AML-193 (cell line): ENCODE measurements at regions not wholly inside any gene's neighbourhood (a gene's known extent, or its start where the extent isn't known, plus 50 kb on each side); places are given as distances from the start of the nearest gene placed in this dataset.
"Not testable (repeated sequence)": the region's sequence is repeated elsewhere in the genome, so short reads cannot be mapped to it uniquely, and the experiment has no call there.

ENCODE experiments used
- DNase-seq, 2 experiments: peaks; one replicate each; lab custom pipeline; 2025; lab: John Stamatoyannopoulos, UW

GRCh38 chr1:214861615-214862014 lies 220.9 kb upstream of the KCNK2 start:
- no peak for DNase-seq

GRCh38 chr1:214862421-214862820 lies 220.1 kb upstream of the KCNK2 start:
- DNase-seq: no peak

DNA sequence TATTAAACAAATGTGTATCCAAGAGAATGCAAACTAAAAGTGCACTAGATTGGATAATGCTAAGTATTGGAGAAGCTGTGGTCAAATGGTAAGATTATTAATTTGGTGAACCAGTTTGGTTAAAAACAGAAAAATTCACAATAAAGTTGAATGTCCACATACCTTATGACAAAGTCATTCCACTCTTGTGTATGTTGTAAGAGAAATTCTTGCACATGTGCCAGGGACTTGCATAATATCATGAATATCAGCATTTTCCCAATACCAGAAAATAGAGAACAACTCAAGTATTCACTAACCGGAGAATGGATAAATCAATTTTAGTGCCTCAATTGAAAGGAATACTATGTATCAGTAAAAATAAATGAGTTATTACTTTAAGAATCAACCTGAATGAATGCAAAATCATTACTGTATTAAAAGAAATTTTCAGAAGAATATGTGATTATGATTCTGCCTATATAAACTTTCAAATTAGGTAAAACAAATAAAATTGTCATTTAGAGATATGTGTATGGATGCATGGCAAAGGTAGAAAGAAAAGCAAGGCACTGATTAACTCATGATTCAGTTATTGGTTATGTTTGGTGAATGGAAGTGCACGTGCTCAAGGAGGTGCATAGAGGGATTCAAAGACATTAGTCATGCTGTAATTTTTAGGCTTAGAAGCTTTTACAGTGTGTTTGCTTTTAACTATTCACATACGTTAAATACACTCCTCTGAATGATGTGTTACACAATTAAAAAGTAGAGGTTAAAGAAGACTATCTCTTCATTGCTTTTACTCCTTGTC lies 217.4 kb upstream of the KCNK2 start:
- DNase-seq: no peak

GRCh38 chr1:214870426-214870825 lies 212.1 kb upstream of the KCNK2 start:
- not testable (repeated sequence) for DNase-seq

DNA sequence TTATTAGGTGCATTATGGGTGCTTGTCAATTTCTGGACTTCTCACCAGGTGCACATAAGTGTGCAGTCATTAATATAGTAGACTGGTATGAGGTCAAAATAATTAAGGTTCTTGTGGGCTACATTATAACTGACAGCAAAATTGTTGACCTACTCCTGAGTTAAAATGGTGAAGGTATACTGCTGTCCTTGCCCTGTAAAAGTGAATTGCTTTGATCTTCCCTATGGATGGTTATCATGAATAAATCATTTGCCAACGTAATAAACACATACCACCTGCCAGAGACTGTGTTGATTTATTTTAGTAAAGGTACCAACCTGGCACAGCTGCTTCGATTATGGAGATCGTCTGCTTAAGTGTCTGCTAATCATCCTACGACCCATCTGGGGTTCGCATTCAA lies 201.6 kb upstream of the KCNK2 start:
- no peak for DNase-seq

- no peak for DNase-seq
Measured at GRCh38 chr1:214882616-214883015, 199.9 kb upstream of the KCNK2 start.

DNA sequence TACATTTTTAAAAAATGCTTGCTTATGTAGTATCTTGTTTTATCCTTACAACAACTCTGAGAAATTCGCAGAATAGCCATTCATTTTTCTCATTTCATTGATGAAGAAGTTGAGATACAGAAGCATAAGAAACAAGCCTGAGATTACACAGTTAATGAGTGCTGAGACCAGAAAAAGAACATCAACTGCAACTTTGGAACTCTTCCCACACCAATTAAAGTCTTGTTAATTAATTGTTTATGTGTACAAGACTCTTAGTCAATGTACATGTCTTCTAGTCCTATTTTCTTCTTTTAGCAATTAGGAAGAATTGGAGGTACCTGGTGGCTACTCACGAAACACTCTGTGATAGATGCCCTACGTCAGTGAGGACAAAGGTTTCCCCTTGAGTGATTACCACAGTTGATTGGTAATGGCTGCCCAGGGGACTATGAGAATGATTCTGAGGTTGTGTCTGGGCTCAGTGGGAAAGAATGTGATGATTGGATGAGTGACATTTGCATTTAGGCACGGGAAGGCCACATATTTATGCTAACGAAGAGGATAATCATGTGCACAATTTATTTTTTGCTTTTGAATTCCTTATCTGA lies 187.4 kb upstream of the KCNK2 start:
- DNase-seq: no peak

DNA sequence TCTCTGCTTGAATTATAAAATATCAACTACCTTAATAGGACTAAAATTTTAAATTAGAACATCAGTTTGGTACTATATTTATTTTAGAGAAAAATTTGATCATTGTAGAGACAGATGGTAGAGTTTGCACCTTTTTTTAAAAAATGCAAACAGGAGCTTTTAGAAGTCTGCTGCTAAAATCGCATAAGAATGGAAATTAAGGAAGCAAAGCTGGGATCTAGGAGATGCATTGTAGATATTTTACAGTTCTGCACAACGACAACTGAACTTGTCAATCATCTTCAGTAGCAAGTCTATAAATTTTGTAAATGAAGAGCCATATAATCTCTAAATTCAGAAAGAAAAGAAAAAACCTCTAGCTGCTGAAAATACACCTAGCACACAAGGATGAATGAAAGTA lies 185.6 kb upstream of the KCNK2 start:
- DNase-seq: no peak

GRCh38 chr1:214897581-214897980 lies 185.0 kb upstream of the KCNK2 start:
- no peak for DNase-seq

- DNase-seq: no peak
Measured at GRCh38 chr1:214898161-214898560, 184.4 kb upstream of the KCNK2 start.

GRCh38 chr1:214898718-214899117 lies 183.8 kb upstream of the KCNK2 start:
- no peak for DNase-seq

GRCh38 chr1:214899908-214900460 lies 182.6 kb upstream of the KCNK2 start:
- DNase-seq: no peak

- no peak for DNase-seq
Measured at GRCh38 chr1:214900590-214900989, 181.9 kb upstream of the KCNK2 start.

DNA sequence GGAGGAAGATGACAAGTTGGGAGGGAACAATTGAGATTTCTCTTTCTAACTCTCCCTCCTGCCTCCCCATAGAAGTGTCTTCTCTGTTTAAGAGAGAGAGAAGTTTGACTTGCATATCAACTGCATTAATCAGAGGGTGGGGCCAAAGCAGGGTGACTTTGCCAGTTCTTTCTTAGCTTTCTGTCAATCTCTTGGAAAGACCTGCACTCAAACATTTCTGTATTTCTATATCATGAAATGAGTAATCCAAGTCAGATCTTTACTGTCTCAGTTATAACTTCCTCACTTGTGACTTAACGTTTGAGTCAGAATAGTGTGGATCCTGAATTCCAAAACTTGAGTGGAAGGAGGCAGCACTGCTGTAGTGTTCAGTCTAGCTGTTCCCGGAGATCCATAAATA lies 180.8 kb upstream of the KCNK2 start:
- DNase-seq: no peak

GRCh38 chr1:214902636-214903320 lies 179.8 kb upstream of the KCNK2 start:
- no peak for DNase-seq

GRCh38 chr1:214912127-214912526 lies 170.4 kb upstream of the KCNK2 start:
- no peak for DNase-seq

DNA sequence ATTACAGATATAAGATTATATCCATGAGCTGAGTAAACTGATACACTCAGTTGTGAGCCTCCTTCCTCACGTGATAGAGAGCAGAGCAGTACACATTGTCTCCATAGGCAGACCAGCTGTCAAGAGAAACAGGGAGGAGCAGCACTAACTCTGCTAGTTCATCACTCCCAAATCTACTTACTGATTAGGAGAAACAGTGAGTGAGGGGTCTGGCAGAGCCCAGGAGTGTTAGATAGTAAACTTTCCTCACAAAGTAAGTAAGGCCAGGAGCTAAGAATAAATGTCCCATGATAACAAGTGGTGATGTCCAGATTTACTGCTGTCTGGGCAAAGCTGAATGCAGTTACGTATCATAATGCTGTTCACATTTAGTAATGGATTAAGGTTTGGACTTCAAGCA lies 168.6 kb upstream of the KCNK2 start:
- no peak for DNase-seq

DNA sequence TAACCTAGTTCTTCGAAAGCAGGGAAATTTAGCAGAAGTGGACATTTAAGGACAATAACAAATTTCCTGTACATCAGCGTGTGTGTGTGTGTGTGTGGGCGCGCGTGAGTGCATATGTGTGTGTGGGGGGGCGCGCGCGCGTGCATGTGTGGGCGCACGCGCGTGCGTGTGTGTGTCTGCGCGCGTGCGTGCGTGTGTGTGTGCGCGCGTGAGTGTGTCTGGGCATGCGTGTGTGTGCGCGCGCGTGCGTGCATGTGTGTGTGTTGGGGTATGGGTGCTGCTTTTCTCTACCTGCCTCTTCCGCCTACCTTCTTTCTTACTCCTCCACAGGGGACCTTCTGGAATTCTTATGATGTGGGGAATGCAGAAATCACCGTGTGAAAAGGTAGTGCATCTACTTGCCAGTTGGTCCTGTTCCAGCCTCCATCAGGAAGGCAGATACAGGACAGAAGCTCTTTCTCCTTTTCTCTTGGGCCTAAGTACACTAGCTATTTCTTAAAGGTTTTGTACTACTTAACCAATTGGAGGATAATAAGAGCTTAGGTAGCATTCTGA lies 165.4 kb upstream of the KCNK2 start:
- no peak for DNase-seq

GRCh38 chr1:214918745-214919144 lies 163.8 kb upstream of the KCNK2 start:
- no peak for DNase-seq

DNA sequence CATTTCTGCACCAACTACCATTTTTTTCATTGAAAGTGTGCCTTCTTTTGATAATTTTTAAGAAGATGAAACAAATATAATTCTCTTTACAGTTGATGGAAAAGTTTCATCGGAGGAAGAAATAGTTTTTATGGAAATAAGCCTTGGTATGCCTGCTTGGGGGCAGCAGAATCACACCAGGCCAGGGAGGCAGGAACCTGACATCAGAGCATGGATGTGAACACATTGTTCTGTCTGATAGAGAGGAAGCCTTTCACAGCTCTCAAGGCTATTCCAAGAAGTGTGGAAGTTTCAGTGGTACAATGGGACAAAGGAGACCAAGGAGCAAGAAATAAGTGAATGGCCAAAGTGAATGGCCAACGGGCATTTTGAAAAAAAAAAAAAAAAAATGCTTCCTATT lies 162.2 kb upstream of the KCNK2 start:
- DNase-seq: no peak

DNA sequence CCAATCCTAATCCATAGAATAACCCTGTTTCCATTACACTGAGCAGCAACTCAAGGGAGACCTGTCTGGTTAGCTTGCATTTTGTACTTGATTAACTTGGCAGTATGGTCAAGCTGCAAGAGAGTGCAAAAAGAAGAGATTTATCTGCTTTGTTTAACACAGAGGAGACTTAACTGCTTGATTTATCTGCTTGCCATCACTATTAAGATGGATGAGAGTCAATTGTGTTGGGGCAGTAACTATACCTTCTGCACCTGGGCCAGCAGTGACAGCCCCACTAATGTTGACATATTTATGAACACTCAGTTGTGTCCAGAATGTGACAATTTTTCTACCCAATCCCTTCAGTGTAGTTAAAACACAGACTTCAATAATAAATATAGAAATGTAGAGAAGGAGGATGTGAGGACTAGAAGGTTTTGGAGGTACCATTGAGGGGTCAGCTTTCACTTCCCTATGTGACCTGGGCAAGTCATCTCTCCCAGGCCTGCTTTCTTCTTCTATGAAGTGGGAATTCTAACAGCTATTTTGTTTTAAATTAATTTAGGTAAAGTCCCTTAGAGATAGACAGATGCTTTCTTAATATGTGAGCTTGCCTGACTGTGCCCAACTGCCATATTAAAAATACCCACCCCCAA lies 159.1 kb upstream of the KCNK2 start:
- no peak for DNase-seq

GRCh38 chr1:214927796-214928195 lies 154.7 kb upstream of the KCNK2 start:
- DNase-seq: no peak
